ENCODE measurements at regions not wholly inside any gene's neighbourhood (a gene's known extent, or its start where the extent isn't known, plus 50 kb on each side); places are given as distances from the start of the nearest gene placed in this dataset.
"Not testable (repeated sequence)": the region's sequence is repeated elsewhere in the genome, so short reads cannot be mapped to it uniquely, and the experiment has no call there.

GRCh38 chr10:42233461-42234206 lies 404.7 kb downstream of the ZNF33B start:
- H3K4me1 ChIP-seq (replicated peaks); intact Hi-C loops (cut with DNase I); H3K27me3 ChIP-seq (replicated peaks; ENCODE audit: insufficient read depth): not testable (repeated sequence)

DNA sequence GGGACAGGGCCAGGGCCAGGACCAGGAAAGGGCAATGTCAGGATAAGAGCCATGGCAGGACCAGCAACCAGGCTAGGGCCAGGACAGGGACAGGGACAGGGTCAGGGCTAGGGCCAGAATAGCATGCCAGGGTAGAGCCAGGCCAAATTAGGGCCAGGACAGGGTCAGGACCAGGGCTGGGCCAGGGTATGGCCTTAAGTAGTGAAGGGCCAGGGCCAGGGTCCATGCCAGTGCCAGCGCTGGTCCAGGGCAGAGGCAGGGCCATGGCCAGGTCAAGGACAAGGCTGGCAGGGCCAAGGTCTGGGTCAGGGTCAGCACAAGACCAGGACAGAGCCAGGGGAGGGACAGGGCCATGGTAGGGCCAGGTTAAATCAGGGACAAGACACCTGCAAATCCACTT lies 405.4 kb downstream of the ZNF33B start:
- H3K4me1 ChIP-seq (replicated peaks); intact Hi-C loops (cut with DNase I); H3K9me3 ChIP-seq; H3K36me3 ChIP-seq; H3K4me3 ChIP-seq; H3K27ac ChIP-seq; DNase-seq (ENCODE audit: low spot score); H3K27me3 ChIP-seq (replicated peaks; ENCODE audit: insufficient read depth): not testable (repeated sequence)
- 100% methylated on average over 1 of the region's 1 CpG for WGBS

More at GRCh38 chr10:42233461-42234206, 404.7 kb downstream of the ZNF33B start:
- 88% methylated on average over 8 of the region's 8 CpGs for WGBS
- not testable (repeated sequence) for H3K4me3 ChIP-seq; H3K9me3 ChIP-seq; H3K36me3 ChIP-seq; H3K27ac ChIP-seq; DNase-seq (ENCODE audit: low spot score)

DNA sequence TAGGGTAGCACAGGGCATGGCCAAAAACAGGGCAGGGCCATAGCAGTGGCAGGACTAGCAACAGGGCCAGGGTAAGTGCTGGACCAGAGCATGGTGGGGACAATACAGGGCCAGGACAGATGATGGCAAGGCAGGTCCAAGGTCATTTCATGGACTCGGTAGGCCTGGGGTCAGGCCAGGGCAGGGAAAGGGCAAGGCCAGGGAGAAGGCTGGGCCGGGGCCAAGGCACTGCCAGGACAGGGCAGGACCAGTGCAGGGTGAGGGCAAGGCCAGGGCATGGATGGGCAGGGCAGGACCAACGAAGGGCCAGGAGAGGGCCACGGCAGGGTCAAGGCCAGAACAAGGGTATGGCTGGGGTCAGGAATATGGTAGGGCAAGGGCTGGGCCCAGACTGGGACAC lies 407.6 kb downstream of the ZNF33B start:
- DNase-seq (ENCODE audit: low spot score); H3K9me3 ChIP-seq; H3K27ac ChIP-seq; H3K4me1 ChIP-seq (replicated peaks); intact Hi-C loops (cut with DNase I); H3K27me3 ChIP-seq (replicated peaks; ENCODE audit: insufficient read depth); H3K36me3 ChIP-seq; H3K4me3 ChIP-seq: not testable (repeated sequence)
- WGBS = 86% methylated on average over 4 of the region's 4 CpGs

DNA sequence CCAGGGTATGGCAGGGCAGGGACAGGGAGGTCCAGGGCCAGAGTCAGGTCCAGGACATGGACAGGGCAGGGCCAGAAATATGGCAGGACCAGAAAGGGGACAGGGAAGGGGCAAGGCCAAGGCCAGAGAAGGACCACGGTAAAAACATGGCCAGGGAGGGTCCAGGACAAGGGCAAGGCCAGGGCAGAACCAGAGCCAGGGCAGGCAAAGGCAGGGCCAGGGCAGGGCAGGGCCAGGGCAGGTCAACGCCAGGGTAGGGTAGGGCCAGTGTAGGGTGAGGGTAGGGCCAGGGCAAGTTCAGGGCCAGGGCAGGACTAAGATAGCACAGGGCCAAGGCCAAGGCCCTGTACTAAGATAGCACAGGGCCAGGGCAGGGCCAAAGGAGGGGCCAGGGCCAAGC lies 408.3 kb downstream of the ZNF33B start:
- 61% methylated on average over 2 of the region's 2 CpGs for WGBS
- intact Hi-C loops (cut with DNase I); DNase-seq (ENCODE audit: low spot score): not testable (repeated sequence)

DNA sequence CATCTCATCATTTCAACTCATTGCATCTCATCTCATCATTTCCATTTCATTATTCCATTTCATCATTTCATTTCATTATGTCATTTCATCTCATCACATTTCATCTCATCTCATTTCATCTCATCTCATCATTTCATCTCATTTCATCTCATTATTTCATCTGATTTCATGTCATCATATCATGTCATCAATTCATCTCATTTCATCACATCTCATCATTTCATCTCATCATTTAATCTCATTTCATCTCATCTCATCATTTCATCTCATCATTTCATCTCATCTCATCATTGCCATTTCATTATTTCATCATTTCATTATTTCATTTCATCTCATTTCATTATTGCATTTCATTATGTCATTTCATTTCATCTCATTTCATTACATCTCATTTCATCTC lies 410.5 kb downstream of the ZNF33B start:
- H3K27me3 ChIP-seq (replicated peaks; ENCODE audit: insufficient read depth); H3K9me3 ChIP-seq; H3K4me1 ChIP-seq (replicated peaks); intact Hi-C loops (cut with DNase I); DNase-seq (ENCODE audit: low spot score); H3K4me3 ChIP-seq; H3K36me3 ChIP-seq; H3K27ac ChIP-seq: not testable (repeated sequence)

More for the DNA sequence above, 408.3 kb downstream of the ZNF33B start:
- not testable (repeated sequence) for H3K4me3 ChIP-seq; H3K9me3 ChIP-seq; H3K36me3 ChIP-seq; H3K27me3 ChIP-seq (replicated peaks; ENCODE audit: insufficient read depth); H3K4me1 ChIP-seq (replicated peaks); H3K27ac ChIP-seq

DNA sequence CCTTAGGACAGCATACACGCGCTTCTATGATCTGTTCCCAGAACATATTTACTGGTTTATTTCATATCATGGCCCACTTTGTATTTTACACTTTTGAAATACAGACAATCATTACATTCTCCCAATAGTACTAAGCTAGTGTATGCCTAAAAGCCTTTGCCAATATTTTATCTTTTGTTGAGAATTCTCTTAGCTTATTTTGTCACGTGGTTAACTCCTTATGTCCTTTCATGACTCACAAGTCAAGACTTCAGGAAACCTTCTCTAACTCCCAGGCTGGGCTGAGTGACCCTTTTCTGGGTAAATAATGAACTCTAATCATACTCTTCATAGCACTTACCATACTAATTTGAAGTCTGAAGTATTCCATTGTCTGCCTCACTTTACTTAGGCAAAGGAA lies 444.8 kb downstream of the ZNF33B start:
- DNase-seq (ENCODE audit: low spot score); H3K4me1 ChIP-seq (replicated peaks); H3K27me3 ChIP-seq (replicated peaks; ENCODE audit: insufficient read depth); H3K9me3 ChIP-seq; H3K4me3 ChIP-seq; H3K36me3 ChIP-seq; H3K27ac ChIP-seq; intact Hi-C loops (cut with DNase I): not testable (repeated sequence)
- 53% methylated on average over 3 of the region's 3 CpGs for WGBS

GRCh38 chr10:42192450-42192849 lies 445.9 kb downstream of the ZNF33B start:
- H3K36me3 ChIP-seq; H3K4me1 ChIP-seq (replicated peaks); H3K27ac ChIP-seq; intact Hi-C loops (cut with DNase I); H3K9me3 ChIP-seq; H3K4me3 ChIP-seq; H3K27me3 ChIP-seq (replicated peaks; ENCODE audit: insufficient read depth): not testable (repeated sequence)
- peak; percentile 16 for DNase-seq (ENCODE audit: low spot score)
- TF ChIP-seq, protein P1, sequence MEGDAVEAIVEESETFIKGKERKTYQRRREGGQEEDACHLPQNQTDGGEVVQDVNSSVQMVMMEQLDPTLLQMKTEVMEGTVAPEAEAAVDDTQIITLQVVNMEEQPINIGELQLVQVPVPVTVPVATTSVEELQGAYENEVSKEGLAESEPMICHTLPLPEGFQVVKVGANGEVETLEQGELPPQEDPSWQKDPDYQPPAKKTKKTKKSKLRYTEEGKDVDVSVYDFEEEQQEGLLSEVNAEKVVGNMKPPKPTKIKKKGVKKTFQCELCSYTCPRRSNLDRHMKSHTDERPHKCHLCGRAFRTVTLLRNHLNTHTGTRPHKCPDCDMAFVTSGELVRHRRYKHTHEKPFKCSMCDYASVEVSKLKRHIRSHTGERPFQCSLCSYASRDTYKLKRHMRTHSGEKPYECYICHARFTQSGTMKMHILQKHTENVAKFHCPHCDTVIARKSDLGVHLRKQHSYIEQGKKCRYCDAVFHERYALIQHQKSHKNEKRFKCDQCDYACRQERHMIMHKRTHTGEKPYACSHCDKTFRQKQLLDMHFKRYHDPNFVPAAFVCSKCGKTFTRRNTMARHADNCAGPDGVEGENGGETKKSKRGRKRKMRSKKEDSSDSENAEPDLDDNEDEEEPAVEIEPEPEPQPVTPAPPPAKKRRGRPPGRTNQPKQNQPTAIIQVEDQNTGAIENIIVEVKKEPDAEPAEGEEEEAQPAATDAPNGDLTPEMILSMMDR (IDR thresholded peaks at IDR 0.05) = peak in 3 of 4 experiments; percentile 46 to 62 (median 48)
- WGBS = 2% methylated on average over 4 of the region's 4 CpGs

DNA sequence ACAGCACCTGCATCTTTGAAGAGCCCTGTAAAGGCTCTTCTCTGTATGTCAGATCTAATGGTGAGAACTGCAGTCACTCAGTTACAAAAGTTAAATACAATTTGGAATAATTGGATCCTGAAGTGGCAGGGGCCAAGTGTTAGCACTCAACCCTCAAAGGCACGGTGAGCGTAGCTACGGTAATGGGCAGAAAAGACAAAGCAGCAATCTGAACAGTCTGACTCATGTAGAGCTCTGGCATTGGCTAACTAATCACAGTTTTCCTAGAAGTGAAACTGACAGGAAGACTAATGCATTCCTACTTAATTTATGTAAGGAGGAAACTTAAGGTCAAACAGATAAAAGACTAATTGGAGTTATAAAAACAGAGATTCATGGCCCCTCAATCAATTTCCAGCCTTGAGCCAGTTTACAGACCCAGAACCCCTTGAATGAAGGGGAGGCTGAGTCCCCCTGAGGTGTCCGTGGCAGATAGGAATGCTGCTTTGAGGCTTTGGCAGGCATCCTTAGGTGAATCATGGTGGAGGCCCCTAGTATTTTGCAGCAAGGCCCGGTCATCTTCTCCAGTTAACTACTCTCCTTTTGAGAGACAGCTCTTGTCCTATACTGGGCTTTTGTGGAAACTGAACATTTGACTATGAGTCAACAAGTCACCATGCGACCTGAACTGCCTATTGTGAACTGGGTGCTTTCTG lies 450.7 kb downstream of the ZNF33B start:
- H3K36me3 ChIP-seq; intact Hi-C loops (cut with DNase I); DNase-seq (ENCODE audit: low spot score); H3K4me1 ChIP-seq (replicated peaks); H3K27ac ChIP-seq; H3K9me3 ChIP-seq; H3K4me3 ChIP-seq; H3K27me3 ChIP-seq (replicated peaks; ENCODE audit: insufficient read depth): not testable (repeated sequence)
- 77% methylated on average over 6 of the region's 6 CpGs for WGBS
